ENCODE measurements at regions not wholly inside any gene's neighbourhood (a gene's known extent, or its start where the extent isn't known, plus 50 kb on each side); places are given as distances from the start of the nearest gene placed in this dataset.

DNA sequence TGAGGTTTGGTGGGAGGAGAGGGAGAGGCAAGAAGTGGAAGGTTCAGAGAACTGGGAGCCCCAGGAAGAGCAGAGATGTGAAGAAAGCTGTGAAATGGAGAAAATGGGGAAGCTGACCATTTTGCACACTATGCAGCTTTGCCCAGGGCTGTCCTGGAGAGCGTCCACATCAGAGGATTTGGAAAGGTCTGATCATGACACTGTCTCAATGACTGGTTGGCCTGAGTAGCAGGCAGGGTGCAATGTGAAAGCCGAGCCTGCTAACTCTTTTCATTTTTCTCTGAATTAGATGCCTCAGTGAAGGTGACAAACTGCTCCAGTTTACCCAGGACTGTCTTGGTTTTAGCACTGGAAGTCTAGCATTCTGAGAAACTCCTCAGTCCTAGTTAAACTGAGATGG lies 330.1 kb upstream of the RPS6KA3 start:
- no peak for DNase-seq

DNA sequence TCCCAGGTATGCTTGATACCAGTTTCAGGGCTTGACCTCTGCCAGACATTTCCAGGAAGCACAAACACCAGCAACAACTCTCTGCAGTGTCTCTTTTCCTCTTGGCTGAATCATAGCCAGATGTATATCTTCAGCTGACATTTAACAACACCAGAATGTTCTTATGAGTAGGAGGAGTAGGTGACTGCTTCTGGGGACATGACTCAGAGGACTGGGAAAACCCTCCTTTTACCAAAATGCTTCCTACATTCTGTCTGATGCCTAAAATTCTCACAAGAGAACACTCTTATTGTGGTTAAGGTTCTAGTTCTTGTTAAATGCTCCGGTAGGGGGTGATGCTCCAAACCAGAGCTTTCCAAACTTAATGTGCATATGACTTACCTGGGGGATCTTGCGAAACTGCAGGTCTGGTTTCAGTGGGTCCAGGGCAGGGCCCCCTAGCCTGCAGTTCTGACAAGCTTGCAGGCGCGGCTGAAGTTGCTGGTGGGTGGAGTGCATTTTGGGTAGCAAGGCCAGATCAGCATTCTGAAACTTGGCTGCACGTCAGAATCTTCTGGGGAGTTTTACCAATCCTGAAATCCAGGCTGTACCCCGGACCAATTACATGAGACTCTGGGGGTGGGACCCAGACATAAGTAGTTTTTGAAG lies 329.3 kb upstream of the RPS6KA3 start:
- peak; percentile 4 for DNase-seq

DNA sequence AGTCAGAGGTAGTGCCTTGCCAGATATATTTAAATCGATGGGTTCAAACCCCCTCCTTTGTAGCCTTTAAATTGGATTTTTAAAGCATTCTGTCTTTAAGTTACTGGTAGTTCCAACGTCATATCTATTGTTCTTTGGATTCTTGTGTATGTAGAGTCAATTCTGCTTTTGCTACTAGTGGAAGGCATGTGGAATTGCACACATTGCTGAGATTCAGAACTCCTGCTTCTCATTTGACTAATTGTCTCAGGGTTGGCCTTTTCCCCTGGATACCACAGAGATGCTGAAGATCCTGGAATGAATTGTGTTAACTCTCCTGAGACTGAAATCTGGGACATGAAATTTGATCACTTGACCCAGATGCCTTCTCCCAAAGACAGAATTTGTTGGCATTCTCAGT lies 328.3 kb upstream of the RPS6KA3 start:
- no peak for DNase-seq

DNA sequence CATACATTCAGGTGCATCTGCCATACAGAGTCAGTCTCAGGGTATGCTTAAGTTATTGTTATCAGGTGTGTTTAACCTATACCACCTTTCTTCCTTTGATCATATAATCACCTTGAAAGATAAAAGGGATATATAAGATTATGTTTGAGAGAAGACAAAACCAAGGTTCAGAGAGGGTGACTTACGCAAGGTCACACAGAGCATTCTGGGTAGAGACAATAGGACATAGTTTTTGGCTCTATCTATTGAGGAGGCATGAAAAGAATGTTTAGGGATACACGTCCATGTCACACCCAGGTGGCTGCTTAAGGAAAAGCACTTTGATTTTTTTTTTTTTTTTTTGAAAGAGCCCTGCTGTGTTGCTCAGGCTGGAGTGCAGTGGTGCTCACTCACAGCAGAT lies 327.1 kb upstream of the RPS6KA3 start:
- DNase-seq = no peak

GRCh38 chrX:20593402-20593801 lies 326.7 kb upstream of the RPS6KA3 start:
- DNase-seq = no peak

- DNase-seq = no peak
Measured at GRCh38 chrX:20591246-20591645, 324.5 kb upstream of the RPS6KA3 start.

DNA sequence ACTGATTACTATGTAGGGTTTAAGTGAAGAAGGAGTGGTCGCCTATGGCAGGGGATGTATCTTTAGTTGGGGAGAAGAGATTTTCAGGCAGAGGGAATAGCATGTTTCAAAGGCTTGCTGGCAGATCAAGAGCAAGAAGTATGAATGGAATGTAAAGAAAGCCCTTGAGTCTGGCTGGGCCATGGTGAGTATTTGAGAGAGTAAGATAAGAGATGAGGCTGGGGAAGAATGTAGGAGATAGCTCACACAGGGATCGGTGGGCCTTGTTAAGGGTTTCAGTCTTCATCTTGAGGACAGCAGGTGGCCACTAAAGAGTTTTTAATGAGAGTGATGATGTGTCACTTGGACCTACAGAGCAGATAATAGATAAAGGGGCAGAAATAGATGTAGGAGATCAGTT lies 319.1 kb upstream of the RPS6KA3 start:
- DNase-seq = no peak

DNA sequence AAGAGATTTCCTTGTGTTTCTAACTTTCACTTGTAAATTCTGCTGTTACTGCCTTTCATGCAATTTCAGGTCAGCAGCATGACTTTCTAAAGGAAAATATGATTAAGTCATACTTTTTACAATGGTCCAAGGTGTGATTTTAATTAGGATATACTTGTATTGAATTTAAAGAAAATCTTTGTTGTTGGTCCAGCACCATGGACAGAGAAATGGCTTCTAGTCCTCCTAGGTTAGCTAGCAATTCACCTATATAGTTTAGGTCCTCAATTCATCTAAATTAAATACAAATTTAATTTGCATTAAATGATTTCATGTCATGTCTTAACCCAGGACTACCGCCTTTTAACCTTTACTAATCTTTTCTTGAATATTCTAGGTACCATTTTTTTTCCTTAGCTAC lies 304.9 kb upstream of the RPS6KA3 start:
- DNase-seq = no peak

- no peak for DNase-seq
Measured at GRCh38 chrX:20567108-20567507, 300.4 kb upstream of the RPS6KA3 start.

- peak; percentile 52 for DNase-seq
Measured at GRCh38 chrX:20547611-20548051, 280.9 kb upstream of the RPS6KA3 start.

DNA sequence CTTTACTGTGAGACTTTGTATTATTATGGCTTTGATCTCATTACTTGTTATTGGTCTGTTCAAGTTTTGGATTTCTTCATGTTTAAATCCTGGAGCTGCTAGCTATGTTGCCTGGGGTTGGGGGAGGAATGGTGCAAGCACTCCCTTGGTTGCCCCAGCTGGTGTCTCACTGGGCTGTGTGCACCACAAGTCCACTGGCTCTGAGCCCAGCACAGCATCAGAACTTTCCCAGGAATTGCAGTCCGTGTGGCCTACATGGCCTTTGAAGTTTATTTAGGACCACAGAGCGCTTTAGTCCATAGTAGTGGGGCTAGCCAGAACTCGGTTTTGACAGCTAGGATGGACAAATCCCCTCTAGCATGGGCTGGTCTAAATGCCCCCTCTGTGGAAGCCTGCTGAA lies 278.8 kb upstream of the RPS6KA3 start:
- no peak for DNase-seq

- DNase-seq = no peak
Measured at GRCh38 chrX:20542072-20542471, 275.4 kb upstream of the RPS6KA3 start.

DNA sequence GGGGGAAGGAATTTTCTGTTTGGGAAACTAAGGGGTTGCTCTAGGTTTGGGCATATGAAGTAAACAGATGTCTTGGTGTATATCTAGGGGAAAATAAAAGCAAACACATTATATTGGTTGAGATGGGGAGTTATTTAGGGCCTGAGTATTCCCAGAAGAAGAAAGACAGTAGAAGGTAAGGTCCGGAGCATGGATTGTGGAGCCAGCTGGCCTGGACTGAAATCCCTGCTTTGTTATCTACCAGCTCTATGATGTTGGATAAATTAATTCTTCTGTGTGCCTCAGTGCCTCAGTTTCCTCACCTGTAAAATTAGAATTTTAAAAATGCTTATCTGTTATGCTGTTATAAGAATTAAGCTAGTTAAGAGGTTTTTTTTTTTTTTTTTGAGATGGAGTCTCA lies 272.3 kb upstream of the RPS6KA3 start:
- no peak for DNase-seq

- no peak for DNase-seq
Measured at GRCh38 chrX:20531667-20532066, 265.0 kb upstream of the RPS6KA3 start.

GRCh38 chrX:20530406-20530921 lies 263.8 kb upstream of the RPS6KA3 start:
- peak; percentile 54 for DNase-seq

DNA sequence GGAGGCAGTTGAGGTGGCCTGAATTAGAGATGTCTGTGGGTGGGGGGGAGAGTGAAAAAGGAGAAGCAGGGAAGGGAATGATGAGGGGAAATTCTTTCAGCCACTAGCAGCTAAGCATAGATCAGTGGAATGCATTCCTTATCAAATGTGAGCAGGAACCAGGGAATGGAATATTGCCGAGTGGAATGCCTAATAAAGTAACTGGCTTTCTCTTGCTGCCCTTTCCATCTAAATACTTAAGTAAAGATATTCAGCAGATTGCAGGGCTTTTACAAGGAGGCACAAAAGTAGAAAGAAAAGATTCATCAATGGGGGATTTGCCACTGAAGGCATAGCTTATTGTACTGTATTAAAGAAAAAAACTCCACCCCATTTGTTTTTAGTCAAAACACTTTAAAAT lies 263.0 kb upstream of the RPS6KA3 start:
- DNase-seq = no peak

GRCh38 chrX:20529301-20529700 lies 262.6 kb upstream of the RPS6KA3 start:
- DNase-seq = no peak

DNA sequence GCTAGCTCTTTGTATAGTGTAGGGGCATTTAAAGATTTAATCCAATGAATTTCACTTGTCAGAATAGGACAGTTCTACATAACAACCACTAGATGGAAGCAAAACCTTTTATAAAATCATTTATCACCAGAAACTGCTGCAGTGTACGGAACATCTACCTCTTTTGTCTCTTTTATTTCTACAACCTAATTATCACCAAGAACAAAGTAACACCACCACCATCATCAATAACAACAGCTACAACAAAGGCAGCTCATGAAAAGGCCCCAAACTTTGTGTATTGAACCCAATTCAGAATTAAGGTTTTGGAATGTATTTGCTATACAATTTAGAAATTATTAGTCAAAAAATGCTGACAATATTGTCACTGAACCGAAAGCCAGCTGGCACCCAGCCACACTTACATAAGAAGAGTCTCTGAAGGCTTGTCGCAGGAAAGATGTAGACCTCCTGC lies 260.9 kb upstream of the RPS6KA3 start:
- peak; percentile 57 for DNase-seq

DNA sequence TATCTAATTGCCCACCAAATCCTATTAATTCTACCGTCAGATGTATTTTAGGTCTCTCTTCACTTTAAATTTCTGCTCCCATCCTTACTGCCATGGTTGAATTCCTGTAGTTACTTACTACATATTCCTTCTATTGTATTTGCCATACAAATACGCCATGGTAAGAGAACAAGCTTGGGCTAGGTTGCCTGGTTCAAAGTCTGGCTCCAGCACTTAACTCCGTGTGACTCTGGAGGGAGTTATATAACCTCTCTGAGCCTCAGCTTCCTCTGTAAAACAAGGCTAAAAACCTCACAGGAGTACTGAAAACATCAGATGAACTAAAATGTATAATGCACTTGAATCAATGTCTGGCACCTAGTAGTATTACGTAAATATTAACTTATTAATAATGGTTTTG lies 260.3 kb upstream of the RPS6KA3 start:
- DNase-seq = no peak

DNA sequence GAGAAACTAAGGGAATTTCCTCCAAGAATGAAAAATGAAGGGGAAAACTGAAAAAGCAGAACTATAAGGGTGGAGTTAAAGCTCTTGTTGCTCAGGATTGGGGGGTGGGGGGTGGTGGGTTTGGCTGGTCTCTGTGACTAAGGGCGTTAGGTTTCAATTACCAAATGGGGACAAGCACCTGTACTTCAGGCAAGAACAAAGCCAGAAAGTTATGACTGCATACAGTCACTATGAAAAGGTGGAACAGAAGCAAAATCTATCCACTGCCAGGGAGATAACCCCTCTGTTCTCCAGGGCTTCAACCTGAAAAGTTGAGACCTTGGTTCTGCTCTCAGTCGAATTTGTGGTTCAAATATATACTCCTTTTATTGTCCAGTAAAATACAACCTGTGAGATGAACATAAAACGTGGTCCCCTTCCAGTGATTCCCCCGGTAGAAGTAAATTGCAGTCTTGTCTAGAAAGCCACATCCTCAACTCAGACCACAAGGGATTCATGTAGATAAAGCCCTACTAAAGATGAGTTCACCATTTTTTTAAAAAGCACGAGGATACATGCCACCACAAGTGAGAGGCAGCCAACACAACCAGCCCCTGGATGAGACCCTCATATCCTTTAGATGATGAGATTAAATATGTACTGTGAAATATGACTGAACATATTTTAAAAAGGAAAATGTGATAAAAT lies 257.1 kb upstream of the RPS6KA3 start:
- no peak for DNase-seq

DNA sequence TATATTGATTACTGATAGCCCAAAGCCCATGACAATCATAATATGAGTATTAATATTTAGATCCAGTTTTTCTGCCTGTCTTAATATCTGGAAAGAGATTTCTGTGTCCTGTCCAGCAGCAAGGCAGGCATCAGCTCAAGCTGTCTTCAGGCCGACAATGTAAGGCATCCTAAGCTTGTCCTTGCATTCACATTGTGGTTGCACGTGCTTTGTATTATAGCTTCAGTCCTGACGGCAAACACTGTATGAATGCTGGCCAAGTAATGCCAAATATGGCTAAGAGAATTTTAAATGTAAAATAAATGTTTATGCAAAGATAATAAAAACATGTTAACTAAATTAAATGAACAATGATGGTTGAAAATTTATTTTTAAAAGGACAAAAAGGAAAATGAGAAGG lies 255.7 kb upstream of the RPS6KA3 start:
- DNase-seq = no peak

DNA sequence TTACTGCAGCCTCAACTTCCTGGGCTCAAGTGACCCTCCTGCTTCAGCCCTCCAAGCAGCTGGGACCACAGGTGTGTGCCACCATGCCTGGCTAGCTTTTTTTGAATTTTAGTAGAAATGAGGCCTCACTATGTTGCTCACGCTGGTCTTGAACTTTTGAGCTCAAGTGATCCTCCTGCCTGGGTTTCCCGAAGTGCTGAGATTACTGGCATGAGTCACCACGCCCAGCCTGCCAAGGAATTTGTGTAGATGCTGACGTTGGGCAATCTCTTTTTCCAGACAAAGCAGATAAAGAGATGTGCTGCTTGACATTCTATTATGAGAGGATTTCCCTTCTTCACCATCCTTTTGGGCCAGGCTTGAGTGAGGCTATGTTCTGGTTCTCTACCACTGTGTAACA lies 254.5 kb upstream of the RPS6KA3 start:
- no peak for DNase-seq

- no peak for DNase-seq
Measured at GRCh38 chrX:20519826-20520225, 253.1 kb upstream of the RPS6KA3 start.

DNA sequence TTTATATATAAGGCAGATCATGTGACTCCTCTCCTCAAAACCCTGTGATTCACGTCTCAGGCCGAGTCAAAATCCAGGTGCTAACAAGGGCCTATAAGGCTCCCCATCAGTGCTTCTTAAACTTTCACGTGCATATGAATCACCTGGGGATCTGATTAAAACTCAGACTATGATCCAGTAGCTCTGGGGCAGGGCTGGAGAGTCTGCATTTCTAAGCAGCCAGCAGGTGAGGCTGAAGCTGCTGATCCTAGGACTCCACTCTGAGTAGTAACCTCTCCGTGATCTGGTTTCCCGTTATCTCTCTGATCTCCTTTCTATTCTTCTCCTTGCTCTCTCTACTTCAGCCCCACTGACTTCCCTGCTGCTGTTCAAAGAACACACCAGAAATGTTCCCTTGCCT lies 252.4 kb upstream of the RPS6KA3 start:
- DNase-seq = no peak

GRCh38 chrX:20517565-20517964 lies 250.9 kb upstream of the RPS6KA3 start:
- no peak for DNase-seq
